HuH-7 (cell line): ENCODE measurements at regions not wholly inside any gene's neighbourhood (a gene's known extent, or its start where the extent isn't known, plus 50 kb on each side); places are given as distances from the start of the nearest gene placed in this dataset.
"Not testable (repeated sequence)": the region's sequence is repeated elsewhere in the genome, so short reads cannot be mapped to it uniquely, and the experiment has no call there.

Source experiments
- DNase-seq: peaks from one replicate; pipeline ENCODE4 v3.0.0; 2011; ENCODE audit warnings: low spot score

DNA sequence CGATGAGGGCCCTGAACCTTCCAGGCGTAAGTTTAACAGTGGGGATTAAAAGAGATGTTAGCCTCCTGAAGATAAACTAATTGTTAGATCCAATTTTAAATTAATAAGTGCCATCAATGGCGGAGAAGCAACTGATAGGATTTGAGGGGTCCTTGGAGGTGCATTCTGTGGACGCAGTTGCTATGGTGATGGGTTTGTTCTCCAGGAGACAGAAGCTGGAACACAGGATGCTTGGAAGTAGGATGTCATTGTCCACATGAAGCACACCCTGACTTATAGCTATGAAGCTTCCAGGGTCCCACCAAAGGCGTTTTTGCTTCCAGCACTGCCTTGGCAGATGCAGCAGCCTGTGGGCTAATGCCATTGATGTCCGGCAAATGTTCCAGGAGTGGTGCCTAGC, 331.0 kb upstream of the IL12A start:
- DNase-seq, result no peak

- no peak for DNase-seq
Observed at GRCh38 chr3:159660326-159660725, 328.3 kb upstream of the IL12A start.

GRCh38 chr3:159660901-159661300, 327.7 kb upstream of the IL12A start:
- DNase-seq, result no peak

DNA sequence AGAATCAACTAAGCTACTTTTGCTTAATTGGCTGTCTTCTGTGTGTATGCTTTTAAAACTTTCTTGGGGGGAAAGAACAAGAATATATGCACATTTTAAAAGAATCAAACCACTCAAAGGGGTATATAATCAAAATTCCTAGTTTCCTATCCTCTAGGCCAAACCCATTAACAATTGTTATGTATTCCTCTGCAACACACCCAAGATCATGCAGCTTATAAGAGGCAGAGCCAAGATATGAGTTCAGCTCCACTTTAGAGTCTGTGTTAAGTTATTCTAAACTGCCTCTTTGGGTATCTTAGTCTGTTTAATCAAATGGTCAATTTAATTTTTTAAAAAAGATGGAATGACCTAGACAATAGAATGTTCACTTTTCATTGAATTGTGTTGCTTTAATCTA, 326.1 kb upstream of the IL12A start:
- DNase-seq, result no peak

- DNase-seq, result no peak
Observed at GRCh38 chr3:159664006-159664405, 324.6 kb upstream of the IL12A start.

- no peak for DNase-seq
Observed at GRCh38 chr3:159664653-159665052, 324.0 kb upstream of the IL12A start.

- DNase-seq, result no peak
Observed at GRCh38 chr3:159667261-159667660, 321.4 kb upstream of the IL12A start.

DNA sequence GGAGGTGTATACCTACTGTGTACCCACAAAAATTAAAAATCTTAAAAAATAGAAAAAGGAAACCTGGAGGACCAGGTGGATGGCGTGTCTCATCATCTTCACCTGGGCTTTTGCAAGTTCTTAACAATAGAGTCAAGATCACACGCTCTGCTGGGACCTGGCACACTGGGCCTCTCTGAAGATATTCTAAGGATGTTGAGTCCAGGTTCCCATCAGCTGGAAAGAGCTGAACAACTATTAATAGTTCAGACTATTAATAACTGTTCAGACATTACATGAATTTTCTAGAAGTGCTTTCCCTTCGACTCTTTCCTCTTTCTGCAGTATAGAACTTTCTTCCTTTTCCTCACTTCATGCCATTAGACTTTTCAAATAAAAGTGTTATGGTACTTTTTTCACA, 320.2 kb upstream of the IL12A start:
- no peak for DNase-seq

GRCh38 chr3:159668990-159669476, 319.6 kb upstream of the IL12A start:
- peak; percentile 22 for DNase-seq

DNA sequence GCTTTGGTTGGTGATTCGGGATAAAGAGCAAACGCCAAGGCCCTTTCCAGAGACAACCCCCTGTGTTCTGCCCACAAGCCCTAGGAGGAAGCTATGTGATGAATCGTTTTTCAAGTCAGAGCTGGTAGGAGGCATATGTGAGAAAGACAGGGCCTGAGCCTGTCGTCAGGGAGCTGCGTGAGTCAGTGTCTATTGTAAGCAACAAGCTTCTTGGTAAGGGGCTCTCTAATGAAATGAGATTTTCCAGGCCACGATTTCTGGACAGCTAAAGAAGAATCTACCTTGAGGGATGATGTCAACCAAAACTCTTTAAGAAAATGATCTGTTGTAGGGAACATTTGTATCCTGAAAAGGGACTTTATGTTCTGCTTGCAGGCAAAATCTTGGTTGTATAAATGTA, 318.9 kb upstream of the IL12A start:
- no peak for DNase-seq

GRCh38 chr3:159672728-159673688, 315.6 kb upstream of the IL12A start:
- peak; percentile 4 for DNase-seq

DNA sequence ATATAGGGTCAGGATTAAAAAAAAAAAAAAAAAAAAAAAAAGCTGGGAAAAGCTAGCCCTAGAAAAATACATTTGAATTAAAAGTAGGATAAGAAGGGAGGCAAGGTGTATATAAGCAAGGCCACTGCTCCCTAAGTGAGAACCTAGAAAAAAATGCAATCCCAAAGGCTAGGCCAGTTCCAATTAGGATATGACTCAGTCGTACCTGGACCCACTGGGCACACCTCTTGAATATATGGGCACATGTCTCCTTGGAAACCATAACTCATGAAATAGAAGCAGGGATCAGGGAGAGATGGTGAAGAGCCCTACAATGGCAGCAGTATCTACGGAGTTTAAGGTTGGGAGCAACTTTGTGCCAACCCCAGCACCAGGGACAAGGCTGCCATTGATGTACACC, 314.1 kb upstream of the IL12A start:
- no peak for DNase-seq

DNA sequence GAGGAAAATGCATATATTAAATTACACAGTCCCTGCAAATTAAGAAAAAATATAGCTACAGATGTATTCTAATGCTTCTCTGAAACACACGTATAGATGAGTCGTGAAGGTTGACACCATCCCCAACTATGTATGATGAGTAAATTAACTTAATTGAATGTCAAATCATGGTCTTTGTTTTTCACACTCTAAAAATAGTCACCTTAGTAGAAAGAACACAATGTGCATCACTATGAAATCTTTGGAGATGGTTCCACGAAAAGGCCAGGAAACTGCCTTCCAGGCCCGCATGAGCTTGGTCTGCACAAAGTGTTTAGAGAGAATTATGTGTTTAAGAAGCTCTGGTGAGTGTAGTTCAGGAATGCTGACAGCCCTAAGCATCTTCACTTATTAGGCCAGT, 313.4 kb upstream of the IL12A start:
- DNase-seq, result no peak

DNA sequence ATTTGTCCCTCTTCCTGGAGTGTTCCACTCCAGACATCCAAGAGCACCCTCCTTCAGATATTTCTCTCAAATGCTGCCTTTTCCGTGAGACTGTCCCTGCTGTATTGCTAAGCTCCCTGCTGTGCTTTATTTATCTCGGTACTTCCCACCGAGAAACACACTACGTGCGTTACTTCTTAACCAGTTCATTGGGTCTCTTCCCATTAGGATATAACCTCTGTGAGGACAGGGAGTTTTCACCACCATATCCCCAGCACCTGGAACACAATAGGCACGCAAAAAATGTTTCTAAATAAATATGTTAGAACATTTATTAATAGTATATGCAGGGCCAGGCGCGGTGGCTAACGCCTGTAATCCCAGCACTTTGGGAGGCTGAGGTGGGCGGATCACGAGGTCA, 308.7 kb upstream of the IL12A start:
- no peak for DNase-seq

- not testable (repeated sequence) for DNase-seq
Observed at GRCh38 chr3:159681717-159682116, 306.9 kb upstream of the IL12A start.

GRCh38 chr3:159685801-159686200, 302.8 kb upstream of the IL12A start:
- no peak for DNase-seq

GRCh38 chr3:159693226-159693625, 295.4 kb upstream of the IL12A start:
- DNase-seq, result no peak

GRCh38 chr3:159711560-159712333, 276.9 kb upstream of the IL12A start:
- DNase-seq, result no peak

DNA sequence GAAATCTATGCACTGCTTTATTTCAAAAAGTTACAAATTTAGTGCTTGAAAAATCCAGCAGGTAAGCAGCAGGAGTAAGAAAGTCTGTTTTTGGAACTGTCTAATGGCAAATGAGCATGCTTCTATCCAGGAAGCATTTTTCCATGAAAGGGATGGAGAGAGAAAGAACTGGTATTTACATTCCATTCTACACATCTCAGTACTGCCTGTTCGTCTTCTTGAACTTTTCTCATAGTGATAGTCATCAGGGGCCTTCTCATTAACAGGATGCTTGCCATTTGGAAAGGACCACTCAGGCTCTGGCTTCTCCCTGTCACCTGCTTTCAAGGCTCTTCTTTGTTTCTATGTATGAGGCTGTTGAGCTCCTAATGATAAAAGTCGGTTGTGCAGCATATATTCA, 267.3 kb upstream of the IL12A start:
- DNase-seq, result no peak

GRCh38 chr3:159723295-159723694, 265.3 kb upstream of the IL12A start:
- DNase-seq, result no peak

- DNase-seq, result no peak
Observed at GRCh38 chr3:159724627-159725026, 264.0 kb upstream of the IL12A start.

DNA sequence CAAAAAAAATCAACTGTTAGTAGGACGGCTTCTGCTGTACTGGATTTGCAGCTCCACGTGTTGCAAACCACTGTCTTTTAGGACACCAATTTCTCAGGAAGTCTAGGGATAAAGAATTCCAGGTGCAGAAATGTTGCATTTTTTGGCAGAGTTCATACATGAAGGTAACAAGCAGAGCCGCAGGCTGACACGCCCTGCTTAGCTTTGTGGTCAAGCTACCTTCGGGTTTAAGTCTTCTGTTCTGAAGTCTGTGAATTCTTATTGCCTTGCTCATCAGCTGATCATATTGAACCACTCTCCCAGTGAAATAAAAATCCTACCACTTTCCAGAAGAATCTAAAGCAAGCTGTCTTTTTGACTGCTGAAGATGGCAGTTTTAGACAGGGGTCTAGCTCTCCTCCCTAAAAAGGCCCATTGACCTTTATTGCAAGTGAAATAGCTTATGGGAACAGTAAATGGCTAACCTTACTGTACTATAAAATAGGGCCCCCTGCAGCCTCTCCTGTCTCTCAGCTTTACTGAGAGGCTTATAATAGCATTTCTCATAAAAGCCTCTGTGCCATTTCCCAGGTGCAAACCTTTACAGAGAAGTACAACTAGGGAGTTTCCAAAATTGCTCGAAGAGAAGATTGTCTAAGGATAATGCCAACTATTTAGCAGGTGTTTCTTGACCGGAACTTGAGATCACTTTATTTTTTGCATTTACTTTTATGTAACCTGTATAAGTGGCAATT, 262.2 kb upstream of the IL12A start:
- DNase-seq, result no peak
